Activated CD4-positive, alpha-beta T cell treated with anti-CD3 and anti-CD28 coated beads, Interleukin-2, amount 50 U/mL, for 16 hours (primary cell): ENCODE measurements at regions not wholly inside any gene's neighbourhood (a gene's known extent, or its start where the extent isn't known, plus 50 kb on each side); places are given as distances from the start of the nearest gene placed in this dataset.
"Not testable (repeated sequence)": the region's sequence is repeated elsewhere in the genome, so short reads cannot be mapped to it uniquely, and the experiment has no call there.

Source experiments
- DNase-seq: peaks from one replicate; pipeline ENCODE4 v3.0.0-alpha.2; 2020

GRCh38 chr7:127317447-127317961 lies 64.8 kb upstream of the GRM8 start:
- peak; percentile 3 for DNase-seq

- not testable (repeated sequence) for DNase-seq
These were observed 64.1 kb upstream of the GRM8 start for GRCh38 chr7:127316819-127317218.

- DNase-seq: no peak
These were observed 51.3 kb upstream of the GRM8 start for GRCh38 chr7:127304087-127304486.

- DNase-seq: no peak
These were observed 50.4 kb upstream of the GRM8 start for GRCh38 chr7:127303102-127303501.
